H9 (cell line): ENCODE measurements at regions not wholly inside any gene's neighbourhood (a gene's known extent, or its start where the extent isn't known, plus 50 kb on each side); places are given as distances from the start of the nearest gene placed in this dataset.

Experiments used
- DNase-seq: peaks from one replicate; pipeline ENCODE4 v3.0.0-alpha.2; 2017
- H2AFZ ChIP-seq: one replicate; pipeline ENCODE4 v1.6.1; 2013; ENCODE audit warnings: mild to moderate bottlenecking, low read length, control low read depth, moderate library complexity
- H2AK5ac ChIP-seq: 2 replicates; pipeline ENCODE4 v1.6.1; 2013; ENCODE audit warnings: low read length, control low read depth, mixed read lengths; ENCODE audit not compliant: insufficient read length
- H2BK120ac ChIP-seq: one replicate; pipeline ENCODE4 v1.6.1; 2013; ENCODE audit warnings: low read depth, mild to moderate bottlenecking, low read length, control low read depth, inconsistent platforms; ENCODE audit not compliant: poor library complexity, severe bottlenecking
- H2BK12ac ChIP-seq: 2 replicates; pipeline ENCODE4 v1.6.1; 2013; ENCODE audit warnings: low read length, control low read depth, mixed read lengths, low read depth; ENCODE audit not compliant: insufficient read length
- H2BK15ac ChIP-seq: 2 replicates; pipeline ENCODE4 v1.6.1; 2013; ENCODE audit warnings: low read depth, low read length, control low read depth
- H2BK20ac ChIP-seq: one replicate; pipeline ENCODE4 v1.6.1; 2013; ENCODE audit warnings: low read depth, mild to moderate bottlenecking, low read length, control low read depth, inconsistent platforms; ENCODE audit not compliant: poor library complexity, severe bottlenecking
- H2BK5ac ChIP-seq: 2 replicates; pipeline ENCODE4 v1.6.1; 2013; ENCODE audit warnings: low read length, control low read depth, mixed read lengths; ENCODE audit not compliant: insufficient read length
- H3K14ac ChIP-seq: 2 replicates; pipeline ENCODE4 v1.6.1; 2013; ENCODE audit warnings: low read length, control low read depth; ENCODE audit not compliant: insufficient read depth
- H3K18ac ChIP-seq: 2 replicates; pipeline ENCODE4 v1.6.1; 2013; ENCODE audit warnings: low read depth, mild to moderate bottlenecking, mixed read lengths, low read length, control low read depth; ENCODE audit not compliant: insufficient read length
- H3K23ac ChIP-seq: 2 replicates; pipeline ENCODE4 v1.6.1; 2013; ENCODE audit warnings: low read length, control low read depth, mixed read lengths, low read depth; ENCODE audit not compliant: insufficient read length
- H3K23me2 ChIP-seq: 2 replicates; pipeline ENCODE4 v1.6.1; 2013; ENCODE audit warnings: low read depth, mild to moderate bottlenecking, mixed read lengths, low read length, control low read depth; ENCODE audit not compliant: insufficient read length, poor library complexity, severe bottlenecking
- H3K27ac ChIP-seq: 2 replicates; pipeline ENCODE4 v1.5.1; 2013; ENCODE audit warnings: low read length, control low read depth, mixed read lengths, low read depth; ENCODE audit not compliant: insufficient read length
- H3K27me3 ChIP-seq: 2 replicates; pipeline ENCODE4 v1.6.1; 2013; ENCODE audit warnings: low read length, control low read depth, inconsistent platforms; ENCODE audit not compliant: insufficient read depth
- H3K4ac ChIP-seq: 2 replicates; pipeline ENCODE4 v1.6.1; 2013; ENCODE audit warnings: low read depth, mild to moderate bottlenecking, control low read depth, inconsistent platforms, low read length, moderate library complexity
- H3K4me1 ChIP-seq: 2 replicates; pipeline ENCODE4 v1.6.1; 2013; ENCODE audit warnings: low read length, control low read depth, inconsistent platforms; ENCODE audit not compliant: insufficient read depth
- H3K4me2 ChIP-seq: 2 replicates; pipeline ENCODE4 v1.6.1; 2013; ENCODE audit warnings: low read length, control low read depth, mixed read lengths; ENCODE audit not compliant: insufficient read length, insufficient read depth
- H3K56ac ChIP-seq: 2 replicates; pipeline ENCODE4 v1.6.1; 2013; ENCODE audit warnings: low read depth, mild to moderate bottlenecking, mixed read lengths, low read length, control low read depth; ENCODE audit not compliant: insufficient read length
- H3K79me1 ChIP-seq: 2 replicates; pipeline ENCODE4 v1.6.1; 2013; ENCODE audit warnings: low read depth, mild to moderate bottlenecking, moderate library complexity, low read length, control low read depth, inconsistent platforms; ENCODE audit not compliant: insufficient read depth, poor library complexity, severe bottlenecking
- H3K79me2 ChIP-seq: 2 replicates; pipeline ENCODE4 v1.6.1; 2013; ENCODE audit warnings: low read length, control low read depth, inconsistent platforms; ENCODE audit not compliant: insufficient read depth
- H3K9ac ChIP-seq: 2 replicates; pipeline ENCODE4 v1.6.1; 2013; ENCODE audit warnings: low read length, control low read depth, mixed read lengths; ENCODE audit not compliant: insufficient read length; ENCODE audit errors: extremely low read depth
- H3K9me3 ChIP-seq: one replicate; pipeline ENCODE4 v1.6.1; 2013; ENCODE audit warnings: low read depth, low read length, inconsistent platforms; ENCODE audit not compliant: control insufficient read depth
- H3T11ph ChIP-seq: one replicate; pipeline ENCODE4 v1.6.1; 2013; ENCODE audit warnings: mild to moderate bottlenecking, low read length, control low read depth, inconsistent platforms
- H4K20me1 ChIP-seq: one replicate; pipeline ENCODE4 v1.6.1; 2013; ENCODE audit not compliant: control insufficient read depth, insufficient read length, insufficient read depth
- H4K5ac ChIP-seq: 2 replicates; pipeline ENCODE4 v1.6.1; 2013; ENCODE audit warnings: low read depth, mild to moderate bottlenecking, mixed read lengths, low read length, control low read depth; ENCODE audit not compliant: insufficient read length
- H4K8ac ChIP-seq: replicated peaks from 2 replicates; pipeline ENCODE4 v1.6.1; 2013; ENCODE audit warnings: low read length, control low read depth, mixed read lengths, low read depth; ENCODE audit not compliant: insufficient read length
- H4K91ac ChIP-seq: 2 replicates; pipeline ENCODE4 v1.6.1; 2013; ENCODE audit warnings: low read depth, mild to moderate bottlenecking, moderate library complexity, mixed read lengths, low read length, control low read depth; ENCODE audit not compliant: insufficient read length
- H3K27ac Mint-ChIP-seq, 3 experiments: 2 replicates in 2 of 3; 3 replicates in 1 of 3; pipeline ENCODE4 v1.8.0; 2020 to 2021; ENCODE audit warnings: mixed read lengths in 3 of 3, mild to moderate bottlenecking in 1 of 3, moderate library complexity in 1 of 3
- H3K27me3 Mint-ChIP-seq: 2 replicates; pipeline ENCODE4 v1.8.0; 2021; ENCODE audit warnings: low read depth, mild to moderate bottlenecking, moderate library complexity, mixed read lengths
- H3K36me3 Mint-ChIP-seq, 3 experiments: 2 replicates in 2 of 3; 3 replicates in 1 of 3; pipeline ENCODE4 v1.8.0; 2020 to 2021; ENCODE audit warnings: low read depth in 3 of 3, mixed read lengths in 3 of 3; ENCODE audit not compliant: insufficient read depth in 1 of 3
- H3K4me1 Mint-ChIP-seq, 2 experiments: 2 replicates each; pipeline ENCODE4 v1.8.0; 2020; ENCODE audit warnings: mixed read lengths in 2 of 2
- H3K4me3 Mint-ChIP-seq, 2 experiments: 2 replicates in 1 of 2; 3 replicates in 1 of 2; pipeline ENCODE4 v1.8.0; 2020 to 2021; ENCODE audit warnings: mild to moderate bottlenecking in 2 of 2, mixed read lengths in 2 of 2, moderate library complexity in 1 of 2
- H3K9me3 Mint-ChIP-seq, 2 experiments: 2 replicates in 1 of 2; 3 replicates in 1 of 2; pipeline ENCODE4 v1.8.0; 2020; ENCODE audit warnings: mild to moderate bottlenecking in 2 of 2, mixed read lengths in 2 of 2, moderate library complexity in 1 of 2
- CTCF ChIP-seq: fragments of 200-600 bp; sonication (generic); conservative IDR thresholded peaks from 3 replicates; pipeline ENCODE4 v1.8.0; 2021; ENCODE audit warnings: antibody characterized with exemption, mild to moderate bottlenecking
- WGBS: extraction: QIAGEN DNeasy Blood & Tissue Kit; methylation state at CpG from one replicate; pipeline ENCODE4 v1.1.7; 2013; ENCODE audit warnings: missing lambda C conversion rate, low lambda C conversion rate, mixed read lengths; ENCODE audit not compliant: insufficient read length; ENCODE audit errors: extremely low coverage; 5-methylcytosine and 5-hydroxymethylcytosine counted together

- Mint-ChIP-seq H3K4me1 (peaks cover 0 to 6% of the 10 kb centered on the region in 2 experiments; a peak in 3 of 4 replicates), H3K36me3 (no peaks in the 10 kb centered on the region), H3K9me3 (no peaks in the 10 kb centered on the region), H3K27ac (peak overlapping the region in 1 of 3 experiments; percentile 32; a peak in 1 of 7 replicates), H3K27me3 (no peaks in the 10 kb centered on the region), H3K4me3 (no peak overlapping the region)
- no peaks in the 10 kb centered on the region for H3K4me1 ChIP-seq
- H3K79me2 ChIP-seq = no peaks in the 10 kb centered on the region
- H3K4ac ChIP-seq = no peak overlapping the region
- H3K14ac ChIP-seq = no peak overlapping the region
- H3K23me2 ChIP-seq = no peaks in the 10 kb centered on the region
- H3K4me2 ChIP-seq = no peak overlapping the region
- no peak for TF ChIP-seq CTCF
- no peak overlapping the region for H3K23ac ChIP-seq
- no peak overlapping the region for H4K8ac ChIP-seq
- no peak overlapping the region for H2BK20ac ChIP-seq
- H3K27me3 ChIP-seq = no peaks in the 10 kb centered on the region
- H4K91ac ChIP-seq = no peak overlapping the region
- no peak overlapping the region for H2AK5ac ChIP-seq
- no peak overlapping the region for H3K56ac ChIP-seq
- no peak for DNase-seq
- no peak overlapping the region for H3K27ac ChIP-seq
- no peak overlapping the region for H4K5ac ChIP-seq
- H2BK120ac ChIP-seq = no peak overlapping the region
- no peaks in the 10 kb centered on the region for H3K79me1 ChIP-seq
- H3K18ac ChIP-seq = no peak overlapping the region
- no peak overlapping the region for H3K9ac ChIP-seq
- no peak overlapping the region for H3T11ph ChIP-seq
- H4K20me1 ChIP-seq = no peaks in the 10 kb centered on the region
- no peak overlapping the region for H2AFZ ChIP-seq
- no CpG with 5 or more reads among the region's 8 CpGs for WGBS
- no peak overlapping the region for H2BK15ac ChIP-seq
- H2BK12ac ChIP-seq = no peak overlapping the region
- no peak overlapping the region for H2BK5ac ChIP-seq
- H3K9me3 ChIP-seq = no peaks in the 10 kb centered on the region
Observed at GRCh38 chr5:147081311-147081764, 153.5 kb upstream of the STK32A start.
